ENCODE measurements at regions not wholly inside any gene's neighbourhood (a gene's known extent, or its start where the extent isn't known, plus 50 kb on each side); places are given as distances from the start of the nearest gene placed in this dataset.

- no peak overlapping the region for H3K27ac Mint-ChIP-seq
- H3K4me3 Mint-ChIP-seq: no peak overlapping the region
- peaks cover 4 to 27% (median 15%) of the 10 kb centered on the region in 3 donors for H3K27me3 Mint-ChIP-seq (ENCODE audit: low read depth in 3 of 3)
- no peaks in the 10 kb centered on the region for H3K4me1 Mint-ChIP-seq
- no peaks in the 10 kb centered on the region for H3K9me3 Mint-ChIP-seq
- no peaks in the 10 kb centered on the region for H3K36me3 Mint-ChIP-seq
- no peak for DNase-seq
Measured at GRCh38 chr14:22699801-22700564, 55.8 kb upstream of the OR6J1 start.

GRCh38 chr14:22713631-22713950, 52.9 kb upstream of the OXA1L start:
- H3K4me1 Mint-ChIP-seq: peaks cover 12 to 15% of the 10 kb centered on the region in 2 donors
- H3K4me3 Mint-ChIP-seq: peak overlapping the region; percentile 76 to 88 (median 79)
- DNase-seq: no peak
- H3K27ac Mint-ChIP-seq: peak overlapping the region in 1 of 6 donors; percentile 40
- H3K9me3 Mint-ChIP-seq: no peaks in the 10 kb centered on the region
- H3K27me3 Mint-ChIP-seq (ENCODE audit: low read depth in 3 of 3): peaks cover 4 to 8% (median 5%) of the 10 kb centered on the region in 3 donors
- H3K36me3 Mint-ChIP-seq: no peaks in the 10 kb centered on the region

- DNase-seq: no peak
- H3K4me1 Mint-ChIP-seq: peaks cover 12 to 15% of the 10 kb centered on the region in 2 donors
- H3K9me3 Mint-ChIP-seq: no peaks in the 10 kb centered on the region
- H3K27ac Mint-ChIP-seq: no peak overlapping the region
- H3K27me3 Mint-ChIP-seq (ENCODE audit: low read depth in 3 of 3): peaks cover 4 to 8% (median 5%) of the 10 kb centered on the region in 3 donors
- H3K36me3 Mint-ChIP-seq: no peaks in the 10 kb centered on the region
- no peak overlapping the region for H3K4me3 Mint-ChIP-seq
Measured at GRCh38 chr14:22715186-22715812, 51.2 kb upstream of the OXA1L start.

- Mint-ChIP-seq H3K4me1 (peaks cover 12 to 15% of the 10 kb centered on the region in 2 donors), H3K9me3 (no peaks in the 10 kb centered on the region), H3K36me3 (no peaks in the 10 kb centered on the region), H3K27ac (no peak overlapping the region), H3K27me3 (ENCODE audit: low read depth in 3 of 3) (peaks cover 4 to 8% (median 5%) of the 10 kb centered on the region in 3 donors), H3K4me3 (no peak overlapping the region)
- no peak for DNase-seq
Measured at GRCh38 chr14:22715890-22716289, 50.6 kb upstream of the OXA1L start.

All from immature natural killer cell (primary cell).